ENCODE measurements at regions not wholly inside any gene's neighbourhood (a gene's known extent, or its start where the extent isn't known, plus 50 kb on each side); places are given as distances from the start of the nearest gene placed in this dataset.

- no peak for ATAC-seq (replicated peaks in 1 of 2)
- Mint-ChIP-seq H3K27me3 (ENCODE audit: low read depth) (no peaks in the 10 kb centered on the region), H3K9me3 (no peaks in the 10 kb centered on the region), H3K27ac (no peak overlapping the region), H3K4me3 (no peak overlapping the region), H3K4me1 (ENCODE audit: low read depth) (peaks cover 18% of the 10 kb centered on the region), H3K36me3 (ENCODE audit: insufficient read depth in 2 of 2) (no peaks in the 10 kb centered on the region)
- no peak for DNase-seq
Measured at GRCh38 chr20:62527781-62528180, 52.0 kb upstream of the GATA5 start.

GRCh38 chr20:62528983-62529891 lies 53.4 kb upstream of the GATA5 start:
- peaks cover 4% of the 10 kb centered on the region for H3K4me1 Mint-ChIP-seq (ENCODE audit: low read depth)
- no peak overlapping the region for H3K27ac Mint-ChIP-seq
- no peaks in the 10 kb centered on the region for H3K9me3 Mint-ChIP-seq
- no peak overlapping the region for H3K4me3 Mint-ChIP-seq
- no peaks in the 10 kb centered on the region for H3K36me3 Mint-ChIP-seq (ENCODE audit: insufficient read depth in 2 of 2)
- H3K27me3 Mint-ChIP-seq (ENCODE audit: low read depth): no peaks in the 10 kb centered on the region
- ATAC-seq (replicated peaks in 1 of 2) (no peak), DNase-seq (no peak)

- H3K27ac Mint-ChIP-seq: no peak overlapping the region
- no peak overlapping the region for H3K4me3 Mint-ChIP-seq
- DNase-seq (no peak), ATAC-seq (replicated peaks in 1 of 2) (no peak)
- H3K4me1 Mint-ChIP-seq (ENCODE audit: low read depth): no peaks in the 10 kb centered on the region
- no peaks in the 10 kb centered on the region for H3K36me3 Mint-ChIP-seq (ENCODE audit: insufficient read depth in 2 of 2)
- no peaks in the 10 kb centered on the region for H3K9me3 Mint-ChIP-seq
- no peaks in the 10 kb centered on the region for H3K27me3 Mint-ChIP-seq (ENCODE audit: low read depth)
Measured at GRCh38 chr20:62529896-62530642, 54.3 kb upstream of the GATA5 start.

- ATAC-seq (replicated peaks in 1 of 2): no peak
- DNase-seq: no peak
- Mint-ChIP-seq H3K4me1 (ENCODE audit: low read depth) (no peaks in the 10 kb centered on the region), H3K36me3 (ENCODE audit: insufficient read depth in 2 of 2) (no peaks in the 10 kb centered on the region), H3K27ac (no peak overlapping the region), H3K4me3 (no peak overlapping the region), H3K27me3 (ENCODE audit: low read depth) (no peaks in the 10 kb centered on the region), H3K9me3 (no peaks in the 10 kb centered on the region)
Measured at GRCh38 chr20:62530643-62531032, 54.8 kb upstream of the GATA5 start.

DNA sequence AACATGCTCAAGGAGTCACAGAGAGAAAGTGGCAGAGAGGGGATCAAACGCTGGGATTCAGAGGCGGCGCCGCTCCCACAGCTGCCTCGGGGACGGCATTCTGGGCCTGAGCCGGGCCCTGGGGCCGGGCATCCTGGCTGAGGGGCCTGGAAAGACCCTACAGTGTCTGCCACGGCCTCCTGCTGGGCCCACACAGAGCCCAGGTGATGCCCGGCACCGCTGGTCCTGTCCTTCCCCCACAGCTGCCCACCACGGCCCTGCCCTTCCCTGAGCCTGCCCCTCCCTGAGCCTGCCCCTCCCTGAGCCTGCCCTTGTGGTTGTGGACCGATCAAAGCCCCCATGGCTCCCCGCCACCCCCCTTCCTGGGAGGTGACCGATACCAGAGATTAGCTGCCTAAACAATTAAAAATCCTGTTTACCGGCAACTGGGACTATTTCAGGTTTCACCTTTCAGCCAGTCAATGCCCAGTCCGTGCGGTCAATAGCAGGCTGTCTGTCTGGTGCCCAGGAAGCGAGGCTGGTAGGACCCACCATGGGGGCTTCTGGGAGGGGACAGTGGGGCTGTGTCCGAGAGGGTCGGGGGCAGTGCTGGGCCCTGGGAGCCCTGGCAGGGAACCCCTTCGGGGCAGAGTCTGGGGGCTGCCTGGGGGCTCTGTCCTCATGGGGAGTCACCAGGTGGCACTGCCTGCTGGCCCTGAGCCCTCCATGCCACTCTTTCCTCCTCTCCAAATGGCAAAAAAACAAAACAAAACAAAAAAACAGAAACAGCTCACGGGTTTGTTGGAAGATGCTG lies 55.4 kb upstream of the GATA5 start:
- H3K4me1 Mint-ChIP-seq (ENCODE audit: low read depth): no peaks in the 10 kb centered on the region
- H3K9me3 Mint-ChIP-seq: no peaks in the 10 kb centered on the region
- H3K27me3 Mint-ChIP-seq (ENCODE audit: low read depth): no peaks in the 10 kb centered on the region

GRCh38 chr20:62532921-62533320 lies 57.1 kb upstream of the GATA5 start:
- Mint-ChIP-seq H3K27me3 (ENCODE audit: low read depth) (no peaks in the 10 kb centered on the region), H3K9me3 (no peaks in the 10 kb centered on the region), H3K4me3 (no peak overlapping the region), H3K27ac (no peak overlapping the region), H3K36me3 (ENCODE audit: insufficient read depth in 2 of 2) (no peaks in the 10 kb centered on the region), H3K4me1 (ENCODE audit: low read depth) (no peaks in the 10 kb centered on the region)
- ATAC-seq (replicated peaks in 1 of 2): no peak
- DNase-seq: no peak

More for the DNA sequence above, 55.4 kb upstream of the GATA5 start:
- Mint-ChIP-seq H3K27ac (no peak overlapping the region), H3K4me3 (no peak overlapping the region), H3K36me3 (ENCODE audit: insufficient read depth in 2 of 2) (no peaks in the 10 kb centered on the region)
- DNase-seq: no peak
- no peak for ATAC-seq (replicated peaks in 1 of 2)

DNA sequence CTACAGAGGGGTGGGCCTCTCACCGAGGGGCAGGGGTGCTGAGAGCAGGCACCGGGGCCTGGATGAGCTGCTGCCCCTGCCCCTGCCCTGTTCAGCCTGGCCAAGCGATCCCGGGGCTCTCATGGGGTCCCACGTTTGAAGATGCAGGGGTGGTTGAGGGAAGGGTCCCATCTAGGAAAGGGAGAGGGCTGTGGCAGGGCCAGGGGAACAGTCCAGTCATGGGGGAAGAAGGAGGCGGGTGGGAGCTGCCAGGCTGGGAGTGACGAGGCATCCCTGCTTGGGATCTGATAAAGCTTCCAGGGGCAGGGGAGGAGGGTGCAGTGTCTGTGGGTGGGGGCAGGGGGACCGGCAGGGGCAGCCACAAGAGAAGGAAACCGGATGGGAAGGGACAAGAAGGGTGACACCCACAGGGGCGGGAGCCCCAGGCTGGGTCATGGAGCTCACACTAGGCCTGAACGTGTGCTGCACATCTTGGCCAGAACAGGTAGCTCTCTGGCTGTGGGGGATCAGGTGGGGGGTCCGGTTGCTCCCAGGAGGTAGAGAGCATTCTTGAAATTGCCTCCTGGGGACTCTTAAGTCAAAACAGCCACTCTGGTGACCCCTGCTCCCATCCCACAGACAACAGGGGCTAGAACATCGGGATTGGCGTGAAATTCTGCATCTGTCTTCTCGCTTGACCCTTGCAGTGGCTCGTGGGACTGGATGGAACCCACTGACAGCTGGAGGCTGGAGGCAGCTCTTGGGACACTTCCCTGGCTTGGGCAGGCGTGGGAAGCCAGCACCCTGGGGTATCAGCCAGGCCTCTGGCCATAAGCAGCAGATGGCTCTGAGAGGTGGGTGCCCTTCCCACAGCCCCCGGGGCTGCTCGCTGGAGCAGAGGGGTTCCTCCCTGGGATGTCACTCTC lies 58.0 kb upstream of the GATA5 start:
- DNase-seq: no peak
- Mint-ChIP-seq H3K36me3 (ENCODE audit: insufficient read depth in 2 of 2) (no peaks in the 10 kb centered on the region), H3K4me1 (ENCODE audit: low read depth) (no peaks in the 10 kb centered on the region), H3K27me3 (ENCODE audit: low read depth) (no peaks in the 10 kb centered on the region), H3K27ac (no peak overlapping the region), H3K4me3 (no peak overlapping the region), H3K9me3 (no peaks in the 10 kb centered on the region)
- ATAC-seq (replicated peaks in 1 of 2): no peak

GRCh38 chr20:62534526-62535221 lies 58.9 kb upstream of the GATA5 start:
- no peak overlapping the region for H3K4me3 Mint-ChIP-seq
- no peaks in the 10 kb centered on the region for H3K9me3 Mint-ChIP-seq
- no peaks in the 10 kb centered on the region for H3K27me3 Mint-ChIP-seq (ENCODE audit: low read depth)
- no peaks in the 10 kb centered on the region for H3K4me1 Mint-ChIP-seq (ENCODE audit: low read depth)
- DNase-seq: no peak
- no peak overlapping the region for H3K27ac Mint-ChIP-seq
- ATAC-seq (replicated peaks in 1 of 2): no peak
- no peaks in the 10 kb centered on the region for H3K36me3 Mint-ChIP-seq (ENCODE audit: insufficient read depth in 2 of 2)

DNA sequence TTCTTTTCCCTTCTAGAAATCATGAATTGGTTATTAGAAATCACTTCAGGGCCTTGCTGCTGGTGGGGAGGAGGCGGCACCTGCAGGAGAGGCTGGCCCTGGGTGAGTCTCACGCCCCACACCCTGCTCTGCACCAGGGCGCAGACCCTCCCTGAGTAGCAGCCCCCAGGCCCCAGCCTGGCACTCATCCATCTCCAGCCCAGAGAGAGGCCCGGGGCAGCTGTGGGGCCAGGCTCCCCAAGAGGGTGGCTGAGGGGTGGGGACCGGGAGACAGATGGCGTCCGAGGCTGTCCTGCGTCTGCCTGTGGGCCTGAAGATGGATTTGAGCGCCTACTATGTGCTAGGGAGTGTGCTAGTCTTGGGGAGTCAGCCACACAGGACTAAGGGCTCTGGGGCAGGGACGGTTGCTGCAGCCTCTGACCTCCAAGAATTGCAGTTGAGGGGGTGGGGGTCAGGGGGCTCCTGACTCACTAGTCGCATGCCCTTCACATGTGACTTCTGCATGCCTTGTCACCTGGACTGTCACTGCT lies 59.6 kb upstream of the GATA5 start:
- Mint-ChIP-seq H3K27ac (no peak overlapping the region), H3K27me3 (ENCODE audit: low read depth) (no peaks in the 10 kb centered on the region), H3K4me1 (ENCODE audit: low read depth) (no peaks in the 10 kb centered on the region), H3K9me3 (no peaks in the 10 kb centered on the region), H3K36me3 (ENCODE audit: insufficient read depth in 2 of 2) (no peaks in the 10 kb centered on the region), H3K4me3 (no peak overlapping the region)
- ATAC-seq (replicated peaks in 1 of 2) (no peak), DNase-seq (no peak)

DNA sequence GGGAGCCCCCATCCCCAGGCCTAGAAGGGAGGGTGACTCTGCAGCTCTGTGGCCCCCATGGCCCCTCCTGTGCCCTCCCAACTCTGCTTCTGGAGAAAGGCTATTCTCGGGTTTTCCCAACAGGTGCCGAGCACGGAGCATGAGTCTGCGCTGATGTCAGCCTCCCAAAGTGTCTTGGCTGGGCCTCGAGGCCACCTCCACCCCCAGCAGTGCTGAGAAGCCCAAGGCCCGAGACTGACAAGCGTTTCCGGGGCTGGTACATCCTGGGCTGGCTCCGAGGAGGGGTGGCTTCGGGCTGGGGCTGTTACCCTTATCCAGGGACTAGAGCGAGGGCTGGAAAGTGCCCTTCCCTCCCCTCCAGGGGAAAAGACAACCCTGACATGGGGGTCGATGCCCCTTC lies 60.2 kb upstream of the GATA5 start:
- Mint-ChIP-seq H3K27ac (no peak overlapping the region), H3K9me3 (no peaks in the 10 kb centered on the region), H3K27me3 (ENCODE audit: low read depth) (no peaks in the 10 kb centered on the region), H3K4me1 (ENCODE audit: low read depth) (no peaks in the 10 kb centered on the region), H3K4me3 (no peak overlapping the region), H3K36me3 (ENCODE audit: insufficient read depth in 2 of 2) (no peaks in the 10 kb centered on the region)
- DNase-seq: no peak
- no peak for ATAC-seq (replicated peaks in 1 of 2)

DNA sequence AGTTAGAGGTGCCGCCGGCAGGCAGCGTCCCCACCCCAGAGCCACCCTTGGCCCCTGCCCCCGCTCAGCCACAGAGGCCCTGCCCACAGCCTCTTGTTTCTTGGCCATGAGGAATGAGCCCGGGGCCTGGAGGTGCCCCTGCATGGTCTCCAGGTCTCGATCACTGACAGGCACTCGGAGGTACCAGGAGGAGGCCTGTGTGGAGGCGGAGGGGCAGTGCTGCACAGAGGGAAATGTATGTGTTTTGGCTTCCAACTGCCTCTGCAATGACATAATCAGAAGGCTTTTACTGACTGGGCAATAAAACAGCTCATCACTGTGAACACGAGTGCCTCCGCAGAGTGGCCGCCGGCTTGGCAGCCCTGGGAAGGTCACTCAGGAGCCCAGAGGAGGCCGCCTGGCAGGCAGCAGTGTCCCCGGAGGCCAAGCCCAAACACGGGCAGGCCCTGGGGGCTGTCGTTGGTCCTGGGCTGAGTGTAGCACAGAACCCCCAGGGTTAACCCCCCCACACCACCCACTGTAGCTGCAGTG lies 61.1 kb upstream of the GATA5 start:
- DNase-seq (no peak), ATAC-seq (replicated peaks in 1 of 2) (no peak)
- Mint-ChIP-seq H3K4me3 (no peak overlapping the region), H3K4me1 (ENCODE audit: low read depth) (no peaks in the 10 kb centered on the region), H3K9me3 (no peaks in the 10 kb centered on the region), H3K36me3 (ENCODE audit: insufficient read depth in 2 of 2) (no peaks in the 10 kb centered on the region), H3K27me3 (ENCODE audit: low read depth) (no peaks in the 10 kb centered on the region), H3K27ac (no peak overlapping the region)
